Esophagus muscularis mucosa (tissue), 4 donors: ENCODE measurements at regions not wholly inside any gene's neighbourhood (a gene's known extent, or its start where the extent isn't known, plus 50 kb on each side); places are given as distances from the start of the nearest gene placed in this dataset.

Experiments used
- DNase-seq: peaks from one replicate; pipeline ENCODE4 v3.0.0-alpha.2; 2017; ENCODE audit errors: extremely low spot score
- H3K27ac ChIP-seq, 4 donors: fragments of 200-600 bp; sonication (generic); replicated peaks in 1 of 4; 1 replicate in 3 of 4; 2 replicates in 1 of 4; pipeline ENCODE4 v1.5.1; 2016 to 2019; ENCODE audit warnings: mild to moderate bottlenecking in 1 of 4
- H3K27me3 ChIP-seq, 4 donors: fragments of 200-600 bp; sonication (generic); one replicate each; pipeline versions ENCODE4 v1.5.1 to v1.6.0; 2016 to 2019
- H3K36me3 ChIP-seq, 4 donors: fragments of 200-600 bp; sonication (generic); one replicate each; pipeline ENCODE4 v1.5.1; 2016 to 2019
- H3K4me1 ChIP-seq, 4 donors: fragments of 200-600 bp; sonication (generic); one replicate each; pipeline ENCODE4 v1.5.1; 2016 to 2019
- H3K4me3 ChIP-seq, 4 donors: fragments of 200-600 bp; sonication (generic); 1 replicate in 2 of 4; 2 replicates in 2 of 4; pipeline ENCODE4 v1.5.1; 2016 to 2019; ENCODE audit warnings: mild to moderate bottlenecking in 4 of 4, moderate library complexity in 1 of 4
- H3K9me3 ChIP-seq, 4 donors: fragments of 200-600 bp; sonication (generic); 1 replicate in 3 of 4; 2 replicates in 1 of 4; pipeline ENCODE4 v1.5.1; 2016 to 2019
- EP300 ChIP-seq: sonication (generic); formaldehyde crosslinking; IDR thresholded peaks from one replicate; pipeline ENCODE4 v1.6.1; 2017; ENCODE audit warnings: antibody characterized with exemption
- POLR2A ChIP-seq: fragments of 450-650 bp; IDR thresholded peaks from one replicate; pipeline ENCODE4 v1.6.1; 2017; ENCODE audit warnings: antibody characterized with exemption, moderate library complexity, mild to moderate bottlenecking, low read depth
- POLR2AphosphoS5 ChIP-seq, 2 donors: sonication (generic); formaldehyde crosslinking; IDR thresholded peaks; one replicate each; pipeline ENCODE4 v1.6.1; 2017; ENCODE audit warnings: antibody characterized with exemption in 2 of 2
- WGBS: methylation state at CpG from one replicate; pipeline ENCODE4 v1.1.5; 2018; 5-methylcytosine and 5-hydroxymethylcytosine counted together
- intact Hi-C: fragments of 100-400 bp; cut with DNase I; formaldehyde crosslinking; loops from one replicate; pipeline ENCODE4 v1.15.1; 2023
- TF ChIP-seq, protein P1 (sequence below), 3 experiments: fragments of 200-600 bp in 2 of 3; fragments of 450-650 bp in 1 of 3; sonication (generic) in 2 of 3; IDR thresholded peaks; one replicate each; pipeline ENCODE4 v1.5.1; 2017 to 2019; ENCODE audit warnings: antibody characterized with exemption in 3 of 3, mild to moderate bottlenecking in 2 of 3, moderate library complexity in 1 of 3

- Histone ChIP-seq H3K27me3 (no peaks in the 10 kb centered on the region), H3K4me3 (no peak overlapping the region), H3K4me1 (peaks cover 7 to 10% (median 7%) of the 10 kb centered on the region in 4 donors), H3K27ac (no peak overlapping the region), H3K9me3 (no peaks in the 10 kb centered on the region), H3K36me3 (no peaks in the 10 kb centered on the region)
- intact Hi-C loops, result no loop called here
- peak; percentile 89 for DNase-seq
- TF ChIP-seq EP300 (no peak), POLR2AphosphoS5 (IDR thresholded peaks at IDR 0.05) (no peak)
- WGBS, result 91% methylated on average over 2 of the region's 3 CpGs
These were observed 198.3 kb upstream of the ZMIZ1 start for GRCh38 chr10:78870458-78870857.

DNA sequence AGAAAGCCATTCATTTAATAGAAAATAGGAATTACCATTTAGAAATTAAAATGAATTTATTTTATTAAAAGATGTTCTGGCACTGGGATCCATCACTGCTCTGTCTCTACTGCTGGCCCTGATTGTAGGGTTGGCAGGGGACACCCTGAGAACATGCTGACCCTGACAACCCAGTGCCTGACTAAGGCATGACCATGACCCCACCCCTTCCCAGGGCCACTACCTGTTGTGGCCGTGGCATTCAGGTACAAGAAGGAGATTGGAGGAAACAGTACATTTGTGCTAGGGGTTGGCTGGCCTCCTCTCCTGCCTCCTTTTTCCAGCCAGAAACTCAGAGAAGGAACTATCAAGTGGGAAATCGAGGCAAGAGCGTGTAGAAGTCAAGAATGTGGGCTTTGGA lies 197.0 kb upstream of the ZMIZ1 start:
- Histone ChIP-seq H3K27me3 (no peaks in the 10 kb centered on the region), H3K36me3 (no peaks in the 10 kb centered on the region), H3K4me3 (no peak overlapping the region), H3K9me3 (no peaks in the 10 kb centered on the region), H3K27ac (no peak overlapping the region), H3K4me1 (peaks cover 0 to 8% (median 0%) of the 10 kb centered on the region in 4 donors)
- intact Hi-C loops, result no loop called here
- DNase-seq, result peak; percentile 55
- 96% methylated on average over 3 of the region's 3 CpGs for WGBS
- TF ChIP-seq POLR2AphosphoS5 (IDR thresholded peaks at IDR 0.05) (no peak), EP300 (no peak), POLR2A (no peak)
- TF ChIP-seq, protein P1, sequence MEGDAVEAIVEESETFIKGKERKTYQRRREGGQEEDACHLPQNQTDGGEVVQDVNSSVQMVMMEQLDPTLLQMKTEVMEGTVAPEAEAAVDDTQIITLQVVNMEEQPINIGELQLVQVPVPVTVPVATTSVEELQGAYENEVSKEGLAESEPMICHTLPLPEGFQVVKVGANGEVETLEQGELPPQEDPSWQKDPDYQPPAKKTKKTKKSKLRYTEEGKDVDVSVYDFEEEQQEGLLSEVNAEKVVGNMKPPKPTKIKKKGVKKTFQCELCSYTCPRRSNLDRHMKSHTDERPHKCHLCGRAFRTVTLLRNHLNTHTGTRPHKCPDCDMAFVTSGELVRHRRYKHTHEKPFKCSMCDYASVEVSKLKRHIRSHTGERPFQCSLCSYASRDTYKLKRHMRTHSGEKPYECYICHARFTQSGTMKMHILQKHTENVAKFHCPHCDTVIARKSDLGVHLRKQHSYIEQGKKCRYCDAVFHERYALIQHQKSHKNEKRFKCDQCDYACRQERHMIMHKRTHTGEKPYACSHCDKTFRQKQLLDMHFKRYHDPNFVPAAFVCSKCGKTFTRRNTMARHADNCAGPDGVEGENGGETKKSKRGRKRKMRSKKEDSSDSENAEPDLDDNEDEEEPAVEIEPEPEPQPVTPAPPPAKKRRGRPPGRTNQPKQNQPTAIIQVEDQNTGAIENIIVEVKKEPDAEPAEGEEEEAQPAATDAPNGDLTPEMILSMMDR (IDR thresholded peaks at IDR 0.05), result no peak

DNA sequence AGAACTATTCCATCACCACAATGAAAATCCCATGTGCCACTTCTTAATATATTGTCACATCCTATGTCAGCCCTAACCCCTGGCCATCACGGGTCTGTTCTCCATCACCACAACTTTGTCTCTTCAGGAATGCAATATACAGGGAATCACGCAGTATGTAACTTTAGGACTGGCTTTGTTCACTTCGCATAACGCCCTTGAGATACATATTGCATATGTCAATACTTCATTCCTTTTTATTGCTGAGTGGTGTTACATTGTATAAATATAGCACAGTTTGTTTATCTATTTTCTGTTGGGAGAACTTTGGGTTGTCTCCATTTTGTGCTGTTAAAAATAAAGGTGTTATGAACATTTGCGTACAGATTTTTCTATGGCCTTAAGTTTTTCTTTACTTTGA lies 195.4 kb upstream of the ZMIZ1 start:
- peaks cover 0 to 5% (median 0%) of the 10 kb centered on the region in 4 donors for H3K4me1 ChIP-seq
- no peaks in the 10 kb centered on the region for H3K27me3 ChIP-seq
- H3K9me3 ChIP-seq, result no peaks in the 10 kb centered on the region
- intact Hi-C loops, result no loop called here
- H3K4me3 ChIP-seq, result no peak overlapping the region
- H3K27ac ChIP-seq, result no peak overlapping the region
- TF ChIP-seq POLR2AphosphoS5 (IDR thresholded peaks at IDR 0.05) (no peak), POLR2A (no peak)
- 89% methylated on average over 5 of the region's 5 CpGs for WGBS
- H3K36me3 ChIP-seq, result no peaks in the 10 kb centered on the region
- peak; percentile 24 for DNase-seq

DNA sequence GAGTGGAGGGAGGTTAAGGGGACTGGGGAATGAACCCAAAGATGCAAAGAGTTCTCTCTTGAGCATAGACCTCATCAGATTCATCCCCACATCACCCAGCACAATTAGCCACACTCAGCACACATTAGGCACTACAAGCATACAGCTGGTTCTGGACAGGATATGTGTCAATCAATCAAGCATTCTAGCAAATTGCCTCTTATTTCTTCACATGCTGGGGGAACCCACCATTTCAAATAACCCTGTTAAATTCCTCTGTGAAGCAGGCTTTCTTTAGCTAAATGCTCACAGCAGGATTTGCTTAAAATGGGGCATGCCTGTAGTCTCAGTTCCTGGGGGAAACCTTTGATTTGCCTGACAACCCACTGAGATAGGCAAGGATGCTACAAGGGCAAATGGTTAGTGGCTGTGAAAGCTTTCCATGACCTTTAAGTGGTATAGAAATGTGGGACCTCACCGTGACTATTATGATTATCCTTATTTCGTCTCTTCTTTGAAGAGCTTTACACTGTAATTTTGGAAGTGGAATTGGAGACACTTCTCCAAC lies 193.4 kb upstream of the ZMIZ1 start:
- H3K4me1 ChIP-seq, result peaks cover 0 to 5% (median 0%) of the 10 kb centered on the region in 4 donors
- no peaks in the 10 kb centered on the region for H3K9me3 ChIP-seq
- WGBS, result 91% methylated on average over 2 of the region's 2 CpGs
- no peaks in the 10 kb centered on the region for H3K27me3 ChIP-seq
- no peak overlapping the region for H3K27ac ChIP-seq
- intact Hi-C loops, result no loop called here
- H3K4me3 ChIP-seq, result no peak overlapping the region
- TF ChIP-seq EP300, result no peak
- no peak for TF ChIP-seq POLR2AphosphoS5 (IDR thresholded peaks at IDR 0.05)
- TF ChIP-seq POLR2A, result no peak
- TF ChIP-seq, protein P1 (IDR thresholded peaks at IDR 0.05), result no peak
- H3K36me3 ChIP-seq, result no peaks in the 10 kb centered on the region
- DNase-seq, result peak; percentile 64

DNA sequence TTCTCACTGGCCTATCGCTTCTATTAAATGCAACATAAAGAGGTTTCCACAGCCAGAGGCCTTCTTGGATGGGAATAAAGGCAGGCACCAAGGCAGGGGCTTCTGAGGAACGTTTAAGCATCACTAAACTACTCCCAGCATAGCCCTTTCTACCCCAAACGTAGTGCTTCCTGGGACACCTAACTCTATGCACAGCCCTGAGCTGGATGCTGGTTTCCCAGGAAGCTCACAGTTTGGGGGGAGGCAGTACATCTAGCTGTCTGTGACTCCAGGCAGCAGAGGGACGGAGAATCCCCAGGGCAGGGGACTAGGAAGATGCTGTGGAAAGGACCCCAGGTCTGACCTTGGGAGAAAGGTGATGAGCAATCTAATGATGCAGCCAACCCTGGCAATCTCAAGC lies 192.8 kb upstream of the ZMIZ1 start:
- Histone ChIP-seq H3K36me3 (no peaks in the 10 kb centered on the region), H3K27me3 (no peaks in the 10 kb centered on the region), H3K4me3 (no peak overlapping the region), H3K9me3 (no peaks in the 10 kb centered on the region), H3K4me1 (peaks cover 0 to 5% (median 0%) of the 10 kb centered on the region in 4 donors), H3K27ac (no peak overlapping the region)
- no peak for TF ChIP-seq POLR2A
- no peak for TF ChIP-seq EP300
- TF ChIP-seq POLR2AphosphoS5 (IDR thresholded peaks at IDR 0.05), result no peak
- TF ChIP-seq, protein P1 (IDR thresholded peaks at IDR 0.05), result no peak
- peak; percentile 77 for DNase-seq
- WGBS, result 84% methylated on average over 4 of the region's 4 CpGs
- intact Hi-C loops, result no loop called here

GRCh38 chr10:78876449-78876848 lies 192.3 kb upstream of the ZMIZ1 start:
- no peak for TF ChIP-seq POLR2AphosphoS5 (IDR thresholded peaks at IDR 0.05)
- no peak for TF ChIP-seq POLR2A
- TF ChIP-seq, protein P1 (IDR thresholded peaks at IDR 0.05), result no peak
- no peak for TF ChIP-seq EP300
- Histone ChIP-seq H3K4me1 (peaks cover 0 to 5% (median 0%) of the 10 kb centered on the region in 4 donors), H3K27me3 (no peaks in the 10 kb centered on the region), H3K36me3 (no peaks in the 10 kb centered on the region), H3K4me3 (no peak overlapping the region), H3K9me3 (no peaks in the 10 kb centered on the region), H3K27ac (no peak overlapping the region)
- DNase-seq, result no peak
- intact Hi-C loops, result no loop called here
- 66% methylated on average over 4 of the region's 4 CpGs for WGBS
